ENCODE measurements at regions not wholly inside any gene's neighbourhood (a gene's known extent, or its start where the extent isn't known, plus 50 kb on each side); places are given as distances from the start of the nearest gene placed in this dataset.

DNA sequence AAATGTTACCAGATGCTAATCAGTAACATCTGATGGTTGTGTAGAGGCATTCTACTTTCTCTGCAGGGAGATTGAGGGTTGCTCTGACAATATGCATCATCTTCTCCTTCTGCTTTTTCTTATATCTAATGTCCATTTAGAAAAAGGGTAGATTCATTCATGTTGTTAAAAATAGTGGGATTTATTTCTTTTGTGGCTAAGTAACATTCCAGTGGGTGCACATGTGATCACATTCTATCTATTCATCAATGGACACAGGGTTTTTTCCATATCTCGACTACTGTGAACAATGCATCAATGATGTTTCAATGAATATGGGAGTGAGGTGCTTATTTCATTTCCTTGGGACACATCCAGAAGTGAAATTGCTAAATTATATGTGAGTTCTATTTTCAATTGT lies 103.9 kb downstream of the CRPPA start:
- H3K9me3 ChIP-seq (ENCODE audit: control insufficient read depth, insufficient read depth, low read length), result no peaks in the 10 kb centered on the region
- no peak overlapping the region for H2BK15ac ChIP-seq (ENCODE audit: low read depth, low read length)
- H3K36me3 ChIP-seq (ENCODE audit: control insufficient read depth, insufficient read depth, low read length), result no peaks in the 10 kb centered on the region
- no peaks in the 10 kb centered on the region for H3K9me1 ChIP-seq (ENCODE audit: insufficient read depth, low read length)
- ATAC-seq (ENCODE audit: low read depth) (no peak), DNase-seq (no peak)
- H3K56ac ChIP-seq (ENCODE audit: extremely low read depth, insufficient read depth, low read length), result no peak overlapping the region
- no peak overlapping the region for H3K4me3 ChIP-seq (ENCODE audit: insufficient read depth, low read depth, low read length)
- no peak overlapping the region for H4K5ac ChIP-seq (ENCODE audit: low read depth, low read length)
- no peak overlapping the region for H2AK5ac ChIP-seq (ENCODE audit: low read depth, low read length)
- no peaks in the 10 kb centered on the region for H4K20me1 ChIP-seq (ENCODE audit: insufficient read depth, low read length)
- BruUV-seq (replicated peaks), result no TSS peak
- no peaks in the 10 kb centered on the region for H3K27me3 ChIP-seq (ENCODE audit: control insufficient read depth, insufficient read depth, low read length)
- no peak overlapping the region for H2BK5ac ChIP-seq (ENCODE audit: low read depth, low read length, poor library complexity, severe bottlenecking)
- no peak overlapping the region for H2BK20ac ChIP-seq (ENCODE audit: low read depth, low read length)
- no peak overlapping the region for H3K9ac ChIP-seq (ENCODE audit: low read depth, low read length)
- in situ Hi-C loops (cut with MboI; ENCODE audit: low sequenced_read_pairs) (no loop called here), dilution Hi-C loops (cut with HindIII; ENCODE audit: low sequenced_read_pairs, unreplicated experiment) (no loop called here), intact Hi-C loops (cut with micrococcal nuclease) (no loop called here)
- H3K18ac ChIP-seq (ENCODE audit: low read depth, low read length), result no peak overlapping the region
- H3K27ac ChIP-seq (ENCODE audit: insufficient read depth, low read length), result no peak overlapping the region
- POLR2A ChIA-PET (ENCODE audit: unreplicated experiment), result no interaction called here
- H2AFZ ChIP-seq (replicated peaks; ENCODE audit: low read length, poor library complexity), result no peak overlapping the region
- WGBS, 2 experiments (ENCODE audit: extremely low coverage in 2 of 2, insufficient read length in 1 of 2), result no CpG with 5 or more reads among the region's 1 CpG
- H3K4ac ChIP-seq (ENCODE audit: low read depth, low read length), result no peak overlapping the region
- no peak overlapping the region for H4K91ac ChIP-seq (ENCODE audit: insufficient read depth, low read depth, low read length)
- no peak overlapping the region for H3K14ac ChIP-seq (replicated peaks; ENCODE audit: low read depth, low read length)
- H2BK120ac ChIP-seq (ENCODE audit: low read depth, low read length), result no peak overlapping the region
- H3K23ac ChIP-seq (ENCODE audit: low read depth, low read length), result no peak overlapping the region
- no peak overlapping the region for H3K4me2 ChIP-seq (ENCODE audit: low read depth, low read length)
- H3K79me1 ChIP-seq (ENCODE audit: low read depth in 1 of 2, low read length in 2 of 2), result no peaks in the 10 kb centered on the region
- H3K4me1 ChIP-seq (ENCODE audit: control insufficient read depth, insufficient read depth, low read length), result 0 out of 2 replicates have a peak, but pooled peaks cover 3% of the 10 kb centered on the region
- no peak overlapping the region for H4K8ac ChIP-seq (ENCODE audit: low read depth in 2 of 2, low read length in 2 of 2)
- TF ChIP-seq, protein P1, sequence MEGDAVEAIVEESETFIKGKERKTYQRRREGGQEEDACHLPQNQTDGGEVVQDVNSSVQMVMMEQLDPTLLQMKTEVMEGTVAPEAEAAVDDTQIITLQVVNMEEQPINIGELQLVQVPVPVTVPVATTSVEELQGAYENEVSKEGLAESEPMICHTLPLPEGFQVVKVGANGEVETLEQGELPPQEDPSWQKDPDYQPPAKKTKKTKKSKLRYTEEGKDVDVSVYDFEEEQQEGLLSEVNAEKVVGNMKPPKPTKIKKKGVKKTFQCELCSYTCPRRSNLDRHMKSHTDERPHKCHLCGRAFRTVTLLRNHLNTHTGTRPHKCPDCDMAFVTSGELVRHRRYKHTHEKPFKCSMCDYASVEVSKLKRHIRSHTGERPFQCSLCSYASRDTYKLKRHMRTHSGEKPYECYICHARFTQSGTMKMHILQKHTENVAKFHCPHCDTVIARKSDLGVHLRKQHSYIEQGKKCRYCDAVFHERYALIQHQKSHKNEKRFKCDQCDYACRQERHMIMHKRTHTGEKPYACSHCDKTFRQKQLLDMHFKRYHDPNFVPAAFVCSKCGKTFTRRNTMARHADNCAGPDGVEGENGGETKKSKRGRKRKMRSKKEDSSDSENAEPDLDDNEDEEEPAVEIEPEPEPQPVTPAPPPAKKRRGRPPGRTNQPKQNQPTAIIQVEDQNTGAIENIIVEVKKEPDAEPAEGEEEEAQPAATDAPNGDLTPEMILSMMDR (conservative IDR thresholded peaks at IDR 0.05; ENCODE audit: low read depth, low read length), result no peak
- TF ChIP-seq FOS (IDR thresholded peaks at IDR 0.05; ENCODE audit: low read depth, low read length) (no peak), CHD1 (IDR thresholded peaks at IDR 0.05; ENCODE audit: low read depth, low read length) (no peak), BHLHE40 (IDR thresholded peaks at IDR 0.05; ENCODE audit: low read depth, low read length) (no peak), CEBPB (IDR thresholded peaks at IDR 0.05; ENCODE audit: low read depth, low read length) (no peak), MXI1 (IDR thresholded peaks at IDR 0.05; ENCODE audit: borderline replicate concordance, low read depth, low read length) (no peak), RAD21 (IDR thresholded peaks at IDR 0.05; ENCODE audit: low read length) (no peak), POLR2A (IDR thresholded peaks at IDR 0.05; ENCODE audit: low read depth, low read length) (no peak)
- TF ChIP-seq, protein P2, sequence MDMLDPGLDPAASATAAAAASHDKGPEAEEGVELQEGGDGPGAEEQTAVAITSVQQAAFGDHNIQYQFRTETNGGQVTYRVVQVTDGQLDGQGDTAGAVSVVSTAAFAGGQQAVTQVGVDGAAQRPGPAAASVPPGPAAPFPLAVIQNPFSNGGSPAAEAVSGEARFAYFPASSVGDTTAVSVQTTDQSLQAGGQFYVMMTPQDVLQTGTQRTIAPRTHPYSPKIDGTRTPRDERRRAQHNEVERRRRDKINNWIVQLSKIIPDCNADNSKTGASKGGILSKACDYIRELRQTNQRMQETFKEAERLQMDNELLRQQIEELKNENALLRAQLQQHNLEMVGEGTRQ (IDR thresholded peaks at IDR 0.05; ENCODE audit: low read depth, low read length), result no peak
- TF ChIP-seq, protein P3, sequence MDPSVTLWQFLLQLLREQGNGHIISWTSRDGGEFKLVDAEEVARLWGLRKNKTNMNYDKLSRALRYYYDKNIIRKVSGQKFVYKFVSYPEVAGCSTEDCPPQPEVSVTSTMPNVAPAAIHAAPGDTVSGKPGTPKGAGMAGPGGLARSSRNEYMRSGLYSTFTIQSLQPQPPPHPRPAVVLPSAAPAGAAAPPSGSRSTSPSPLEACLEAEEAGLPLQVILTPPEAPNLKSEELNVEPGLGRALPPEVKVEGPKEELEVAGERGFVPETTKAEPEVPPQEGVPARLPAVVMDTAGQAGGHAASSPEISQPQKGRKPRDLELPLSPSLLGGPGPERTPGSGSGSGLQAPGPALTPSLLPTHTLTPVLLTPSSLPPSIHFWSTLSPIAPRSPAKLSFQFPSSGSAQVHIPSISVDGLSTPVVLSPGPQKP (IDR thresholded peaks at IDR 0.05; ENCODE audit: borderline replicate concordance, low read depth, low read length), result no peak
- CTCF ChIA-PET, result interaction anchor here (0.6 kb wide), 1 partner anchor 224 kb away, joined by 3 read pairs; no protein-coding TSS in a partner anchor
- no peak overlapping the region for H2AK9ac ChIP-seq (replicated peaks; ENCODE audit: low read depth, low read length, poor library complexity)
